ENCODE measurements at regions not wholly inside any gene's neighbourhood (a gene's known extent, or its start where the extent isn't known, plus 50 kb on each side); places are given as distances from the start of the nearest gene placed in this dataset.

- H3K4me3 Mint-ChIP-seq: no peak overlapping the region
- H3K27me3 Mint-ChIP-seq: no peaks in the 10 kb centered on the region
- DNase-seq (no peak), ATAC-seq (no peak)
- peaks cover 31 to 35% of the 10 kb centered on the region in 2 donors for H3K9me3 Mint-ChIP-seq
- no peak overlapping the region for H3K27ac Mint-ChIP-seq
- H3K4me1 Mint-ChIP-seq: no peaks in the 10 kb centered on the region
These were observed 976.4 kb upstream of the CDH9 start for GRCh38 chr5:28014779-28015178.

- H3K4me3 Mint-ChIP-seq: no peak overlapping the region
These were observed 974.2 kb upstream of the CDH9 start for GRCh38 chr5:28012538-28012937.

GRCh38 chr5:28009576-28009975 is 971.2 kb upstream of the CDH9 start:
- ATAC-seq (no peak), DNase-seq (no peak)
- H3K27ac Mint-ChIP-seq: no peak overlapping the region
- no peaks in the 10 kb centered on the region for H3K27me3 Mint-ChIP-seq
- H3K4me3 Mint-ChIP-seq: no peak overlapping the region
- peaks cover 27 to 54% of the 10 kb centered on the region in 2 donors for H3K9me3 Mint-ChIP-seq
- no peaks in the 10 kb centered on the region for H3K4me1 Mint-ChIP-seq

More at GRCh38 chr5:28012538-28012937, 974.2 kb upstream of the CDH9 start:
- H3K27ac Mint-ChIP-seq: no peak overlapping the region
- H3K9me3 Mint-ChIP-seq: peaks cover 26 to 44% of the 10 kb centered on the region in 2 donors
- DNase-seq (no peak), ATAC-seq (no peak)
- H3K4me1 Mint-ChIP-seq: no peaks in the 10 kb centered on the region
- no peaks in the 10 kb centered on the region for H3K27me3 Mint-ChIP-seq

- H3K4me3 Mint-ChIP-seq: no peak overlapping the region
- H3K4me1 Mint-ChIP-seq: no peaks in the 10 kb centered on the region
- no peak for DNase-seq
- no peak for ATAC-seq
- H3K9me3 Mint-ChIP-seq: peaks cover 20 to 36% of the 10 kb centered on the region in 2 donors
- H3K27me3 Mint-ChIP-seq: no peaks in the 10 kb centered on the region
- H3K27ac Mint-ChIP-seq: no peak overlapping the region
These were observed 958.3 kb upstream of the CDH9 start for GRCh38 chr5:27996665-27997064.

GRCh38 chr5:27995867-27996266 is 957.5 kb upstream of the CDH9 start:
- Mint-ChIP-seq H3K27ac (no peak overlapping the region), H3K27me3 (no peaks in the 10 kb centered on the region), H3K4me1 (no peaks in the 10 kb centered on the region), H3K4me3 (no peak overlapping the region), H3K9me3 (peaks cover 20 to 36% of the 10 kb centered on the region in 2 donors)
- no peak for DNase-seq
- ATAC-seq: no peak

GRCh38 chr5:27978322-27978721 is 939.9 kb upstream of the CDH9 start:
- peaks cover 27 to 46% of the 10 kb centered on the region in 2 donors for H3K9me3 Mint-ChIP-seq
- DNase-seq: no peak
- no peak overlapping the region for H3K27ac Mint-ChIP-seq
- no peak for ATAC-seq
- H3K4me1 Mint-ChIP-seq: no peaks in the 10 kb centered on the region
- no peak overlapping the region for H3K4me3 Mint-ChIP-seq
- no peaks in the 10 kb centered on the region for H3K27me3 Mint-ChIP-seq

GRCh38 chr5:27969157-27969556 is 930.8 kb upstream of the CDH9 start:
- Mint-ChIP-seq H3K27me3 (no peaks in the 10 kb centered on the region), H3K4me1 (no peaks in the 10 kb centered on the region), H3K27ac (no peak overlapping the region), H3K4me3 (no peak overlapping the region), H3K9me3 (peaks cover 11 to 32% of the 10 kb centered on the region in 2 donors)
- no peak for ATAC-seq
- no peak for DNase-seq

GRCh38 chr5:27963050-27963783 is 924.8 kb upstream of the CDH9 start:
- Mint-ChIP-seq H3K27me3 (no peaks in the 10 kb centered on the region), H3K4me3 (no peak overlapping the region), H3K4me1 (no peaks in the 10 kb centered on the region), H3K27ac (no peak overlapping the region), H3K9me3 (peaks cover 37 to 76% of the 10 kb centered on the region in 2 donors)
- ATAC-seq (no peak), DNase-seq (no peak)

GRCh38 chr5:27962198-27962597 is 923.8 kb upstream of the CDH9 start:
- Mint-ChIP-seq H3K27ac (no peak overlapping the region), H3K9me3 (peaks cover 45 to 86% of the 10 kb centered on the region in 2 donors), H3K4me1 (no peaks in the 10 kb centered on the region), H3K4me3 (no peak overlapping the region), H3K27me3 (no peaks in the 10 kb centered on the region)
- DNase-seq: no peak
- no peak for ATAC-seq

- no peak for DNase-seq
- Mint-ChIP-seq H3K27ac (no peak overlapping the region), H3K4me1 (no peaks in the 10 kb centered on the region), H3K27me3 (no peaks in the 10 kb centered on the region), H3K4me3 (no peak overlapping the region), H3K9me3 (peaks cover 6 to 7% of the 10 kb centered on the region in 2 donors)
- ATAC-seq: no peak
These were observed 908.7 kb upstream of the CDH9 start for GRCh38 chr5:27947088-27947487.

GRCh38 chr5:27944471-27944870 is 906.1 kb upstream of the CDH9 start:
- Mint-ChIP-seq H3K27me3 (no peaks in the 10 kb centered on the region), H3K4me1 (no peaks in the 10 kb centered on the region), H3K4me3 (no peak overlapping the region), H3K27ac (no peak overlapping the region), H3K9me3 (peaks cover 6 to 7% of the 10 kb centered on the region in 2 donors)
- DNase-seq (no peak), ATAC-seq (no peak)

GRCh38 chr5:27938989-27939388 is 900.6 kb upstream of the CDH9 start:
- Mint-ChIP-seq H3K27me3 (no peaks in the 10 kb centered on the region), H3K27ac (no peak overlapping the region), H3K4me1 (no peaks in the 10 kb centered on the region), H3K4me3 (no peak overlapping the region), H3K9me3 (peaks cover 9 to 12% of the 10 kb centered on the region in 2 donors)
- no peak for DNase-seq
- no peak for ATAC-seq

- no peak overlapping the region for H3K27ac Mint-ChIP-seq
- H3K27me3 Mint-ChIP-seq: no peaks in the 10 kb centered on the region
- DNase-seq (no peak), ATAC-seq (no peak)
- H3K4me1 Mint-ChIP-seq: no peaks in the 10 kb centered on the region
- H3K4me3 Mint-ChIP-seq: no peak overlapping the region
- H3K9me3 Mint-ChIP-seq: no peaks in the 10 kb centered on the region
These were observed 889.7 kb upstream of the CDH9 start for GRCh38 chr5:27928060-27928459.

- no peaks in the 10 kb centered on the region for H3K27me3 Mint-ChIP-seq
- H3K4me1 Mint-ChIP-seq: no peaks in the 10 kb centered on the region
- no peak overlapping the region for H3K27ac Mint-ChIP-seq
- H3K9me3 Mint-ChIP-seq: peaks cover 17 to 19% of the 10 kb centered on the region in 2 donors
- H3K4me3 Mint-ChIP-seq: no peak overlapping the region
- no peak for ATAC-seq
- DNase-seq: no peak
These were observed 872.8 kb upstream of the CDH9 start for GRCh38 chr5:27911216-27911615.

GRCh38 chr5:27908341-27908740 is 870.0 kb upstream of the CDH9 start:
- H3K27ac Mint-ChIP-seq: no peak overlapping the region
- no peak for DNase-seq

GRCh38 chr5:27906931-27907601 is 868.7 kb upstream of the CDH9 start:
- H3K27ac Mint-ChIP-seq: no peak overlapping the region
- no peak overlapping the region for H3K4me3 Mint-ChIP-seq
- ATAC-seq (no peak), DNase-seq (no peak)
- H3K27me3 Mint-ChIP-seq: no peaks in the 10 kb centered on the region
- H3K4me1 Mint-ChIP-seq: no peaks in the 10 kb centered on the region
- peaks cover 17 to 19% of the 10 kb centered on the region in 2 donors for H3K9me3 Mint-ChIP-seq

More at GRCh38 chr5:27908341-27908740, 870.0 kb upstream of the CDH9 start:
- no peak for ATAC-seq
- Mint-ChIP-seq H3K4me1 (no peaks in the 10 kb centered on the region), H3K4me3 (no peak overlapping the region), H3K27me3 (no peaks in the 10 kb centered on the region), H3K9me3 (peaks cover 17 to 19% of the 10 kb centered on the region in 2 donors)
